ENCODE measurements at regions not wholly inside any gene's neighbourhood (a gene's known extent, or its start where the extent isn't known, plus 50 kb on each side); places are given as distances from the start of the nearest gene placed in this dataset.
"Not testable (repeated sequence)": the region's sequence is repeated elsewhere in the genome, so short reads cannot be mapped to it uniquely, and the experiment has no call there.

- DNase-seq (ENCODE audit: low read depth), result no peak
Measured at GRCh38 chr1:168420177-168420576, 123.6 kb downstream of the XCL2 start.

- no peak for DNase-seq (ENCODE audit: low read depth)
Measured at GRCh38 chr1:168419736-168420135, 124.1 kb downstream of the XCL2 start.

GRCh38 chr1:168416220-168416619 lies 127.6 kb downstream of the XCL2 start:
- DNase-seq (ENCODE audit: low read depth), result no peak

GRCh38 chr1:168414914-168415313 lies 128.9 kb downstream of the XCL2 start:
- DNase-seq (ENCODE audit: low read depth), result no peak

GRCh38 chr1:168410464-168410863 lies 129.8 kb downstream of the TBX19 start:
- no peak for DNase-seq (ENCODE audit: low read depth)

- DNase-seq (ENCODE audit: low read depth), result no peak
Measured at GRCh38 chr1:168408884-168409283, 128.2 kb downstream of the TBX19 start.

GRCh38 chr1:168408539-168408865 lies 127.8 kb downstream of the TBX19 start:
- DNase-seq (ENCODE audit: low read depth), result no peak

GRCh38 chr1:168407832-168408538 lies 127.3 kb downstream of the TBX19 start:
- DNase-seq (ENCODE audit: low read depth), result no peak

GRCh38 chr1:168405906-168406549 lies 125.4 kb downstream of the TBX19 start:
- DNase-seq (ENCODE audit: low read depth), result no peak

GRCh38 chr1:168403140-168403539 lies 122.5 kb downstream of the TBX19 start:
- no peak for DNase-seq (ENCODE audit: low read depth)

GRCh38 chr1:168402466-168402865 lies 121.8 kb downstream of the TBX19 start:
- DNase-seq (ENCODE audit: low read depth), result not testable (repeated sequence)

GRCh38 chr1:168401341-168401740 lies 120.7 kb downstream of the TBX19 start:
- no peak for DNase-seq (ENCODE audit: low read depth)

GRCh38 chr1:168400139-168400538 lies 119.5 kb downstream of the TBX19 start:
- no peak for DNase-seq (ENCODE audit: low read depth)

- no peak for DNase-seq (ENCODE audit: low read depth)
Measured at GRCh38 chr1:168397806-168398205, 117.1 kb downstream of the TBX19 start.

GRCh38 chr1:168396940-168397684 lies 116.4 kb downstream of the TBX19 start:
- DNase-seq (ENCODE audit: low read depth), result no peak

- DNase-seq (ENCODE audit: low read depth), result no peak
Measured at GRCh38 chr1:168396508-168396907, 115.8 kb downstream of the TBX19 start.

GRCh38 chr1:168394858-168395257 lies 114.2 kb downstream of the TBX19 start:
- DNase-seq (ENCODE audit: low read depth), result no peak

GRCh38 chr1:168392958-168393549 lies 112.4 kb downstream of the TBX19 start:
- no peak for DNase-seq (ENCODE audit: low read depth)

- no peak for DNase-seq (ENCODE audit: low read depth)
Measured at GRCh38 chr1:168391851-168392681, 111.4 kb downstream of the TBX19 start.

GRCh38 chr1:168390271-168390670 lies 109.6 kb downstream of the TBX19 start:
- no peak for DNase-seq (ENCODE audit: low read depth)

GRCh38 chr1:168387781-168388760 lies 107.4 kb downstream of the TBX19 start:
- no peak for DNase-seq (ENCODE audit: low read depth)
